SK-N-SH treated with all-trans-retinoic acid at 6 μM for 48 hours (cell line): ENCODE measurements at regions not wholly inside any gene's neighbourhood (a gene's known extent, or its start where the extent isn't known, plus 50 kb on each side); places are given as distances from the start of the nearest gene placed in this dataset.

Source experiments
- ATAC-seq: fragments of 200-7000 bp; cut with Tn5 transposase; 3 replicates; pipeline ENCODE4 v1.9.1; 2020; ENCODE audit warnings: mild to moderate bottlenecking, moderate library complexity
- ARNTL ChIP-seq: fragments of 450-650 bp; formaldehyde crosslinking; IDR thresholded peaks from 2 replicates; pipeline ENCODE4 v1.5.0; 2020; ENCODE audit warnings: low read depth, mild to moderate bottlenecking, moderate library complexity, borderline replicate concordance
- BACH2 ChIP-seq: fragments of 250-450 bp; sonication (Bioruptor Pico); IDR thresholded peaks from 2 replicates; pipeline ENCODE4 v1.9.0; 2021; ENCODE audit warnings: mild to moderate bottlenecking, borderline replicate concordance
- CREB5 ChIP-seq: fragments of 250-450 bp; sonication (Bioruptor Pico); IDR thresholded peaks from 2 replicates; pipeline ENCODE4 v1.5.1; 2020; ENCODE audit warnings: low read depth, mild to moderate bottlenecking, moderate library complexity
- CSDC2 ChIP-seq: fragments of 250-450 bp; sonication (Bioruptor Pico); IDR thresholded peaks from 2 replicates; pipeline ENCODE4 v1.5.0; 2020; ENCODE audit warnings: mild to moderate bottlenecking, moderate library complexity
- CSRNP3 ChIP-seq: fragments of 250-450 bp; sonication (Bioruptor Pico); IDR thresholded peaks from 2 replicates; pipeline ENCODE4 v1.5.1; 2021; ENCODE audit warnings: mild to moderate bottlenecking, moderate library complexity
- ESRRG ChIP-seq: fragments of 250-450 bp; sonication (Bioruptor Pico); IDR thresholded peaks from 2 replicates; pipeline ENCODE4 v1.6.1; 2021; ENCODE audit warnings: mild to moderate bottlenecking
- GLIS3 ChIP-seq: fragments of 250-450 bp; sonication (Bioruptor Pico); IDR thresholded peaks from 2 replicates; pipeline ENCODE4 v1.5.0; 2020; ENCODE audit warnings: mild to moderate bottlenecking, moderate library complexity
- ISL1 ChIP-seq: fragments of 250-450 bp; sonication (Bioruptor Pico); IDR thresholded peaks from 2 replicates; pipeline ENCODE4 v2.1.2; 2022; ENCODE audit warnings: mild to moderate bottlenecking, moderate library complexity
- OSR1 ChIP-seq: fragments of 250-450 bp; sonication (Bioruptor Pico); IDR thresholded peaks from 2 replicates; pipeline ENCODE4 v1.8.0; 2022; ENCODE audit warnings: moderate library complexity, mild to moderate bottlenecking, inconsistent platforms
- PATZ1 ChIP-seq: fragments of 250-450 bp; sonication (Bioruptor Pico); IDR thresholded peaks from 2 replicates; pipeline ENCODE4 v1.8.0; 2020; ENCODE audit warnings: mild to moderate bottlenecking, moderate library complexity, borderline replicate concordance
- POU6F1 ChIP-seq: fragments of 250-450 bp; sonication (Bioruptor Pico); IDR thresholded peaks from 2 replicates; pipeline ENCODE4 v1.8.0; 2021; ENCODE audit warnings: low read depth, mild to moderate bottlenecking, moderate library complexity, borderline replicate concordance
- PPARA ChIP-seq: fragments of 250-450 bp; sonication (Bioruptor Pico); IDR thresholded peaks from 2 replicates; pipeline ENCODE4 v1.5.0; 2020; ENCODE audit warnings: mild to moderate bottlenecking, borderline replicate concordance
- RARB ChIP-seq: fragments of 250-450 bp; sonication (Bioruptor Pico); IDR thresholded peaks from 2 replicates; pipeline ENCODE4 v1.8.0; 2021; ENCODE audit warnings: mild to moderate bottlenecking, moderate library complexity
- SNAI2 ChIP-seq: fragments of 250-450 bp; sonication (Bioruptor Pico); IDR thresholded peaks from 2 replicates; pipeline ENCODE4 v1.5.0; 2020; ENCODE audit warnings: mild to moderate bottlenecking, moderate library complexity
- TCF4 ChIP-seq: fragments of 250-450 bp; sonication (Bioruptor Pico); IDR thresholded peaks from 2 replicates; pipeline ENCODE4 v1.8.0; 2021; ENCODE audit warnings: mild to moderate bottlenecking, moderate library complexity, borderline replicate concordance
- TOX ChIP-seq: fragments of 250-450 bp; sonication (Bioruptor Pico); IDR thresholded peaks from 2 replicates; pipeline ENCODE4 v1.8.0; 2021; ENCODE audit warnings: mild to moderate bottlenecking, moderate library complexity, borderline replicate concordance
- ZC3H10 ChIP-seq: fragments of 250-450 bp; sonication (Bioruptor Pico); IDR thresholded peaks from 2 replicates; pipeline ENCODE4 v1.5.1; 2021; ENCODE audit warnings: mild to moderate bottlenecking, moderate library complexity
- ZFP3 ChIP-seq: fragments of 250-450 bp; sonication (Bioruptor Pico); IDR thresholded peaks from 2 replicates; pipeline ENCODE4 v1.5.0; 2020; ENCODE audit warnings: mild to moderate bottlenecking, moderate library complexity
- ZFP30 ChIP-seq: fragments of 450-650 bp; formaldehyde crosslinking; IDR thresholded peaks from 2 replicates; pipeline ENCODE4 v1.5.0; 2022; ENCODE audit warnings: mild to moderate bottlenecking, moderate library complexity
- ZNF565 ChIP-seq: fragments of 450-650 bp; formaldehyde crosslinking; conservative IDR thresholded peaks from 2 replicates; pipeline ENCODE4 v1.5.0; 2020; ENCODE audit warnings: low read depth, mild to moderate bottlenecking, moderate library complexity
- ZNF70 ChIP-seq: fragments of 450-650 bp; formaldehyde crosslinking; IDR thresholded peaks from 2 replicates; pipeline ENCODE4 v1.5.0; 2020; ENCODE audit warnings: mild to moderate bottlenecking, moderate library complexity
- ZNF8 ChIP-seq: fragments of 450-650 bp; formaldehyde crosslinking; IDR thresholded peaks from 2 replicates; pipeline ENCODE4 v1.5.0; 2020; ENCODE audit warnings: mild to moderate bottlenecking, moderate library complexity
- TF ChIP-seq, protein P1 (sequence below): fragments of 250-450 bp; sonication (Bioruptor Pico); IDR thresholded peaks from 2 replicates; pipeline ENCODE4 v1.5.0; 2020; ENCODE audit warnings: mild to moderate bottlenecking, moderate library complexity

- ATAC-seq, result no peak
- no peak for TF ChIP-seq ZFP30
- TF ChIP-seq ZNF8, result no peak
- no peak for TF ChIP-seq RARB (CRISPR knock-in tag)
- no peak for TF ChIP-seq ZFP3 (CRISPR knock-in tag)
Measured at GRCh38 chr15:26449291-26449690, 323.6 kb downstream of the GABRB3 start.

DNA sequence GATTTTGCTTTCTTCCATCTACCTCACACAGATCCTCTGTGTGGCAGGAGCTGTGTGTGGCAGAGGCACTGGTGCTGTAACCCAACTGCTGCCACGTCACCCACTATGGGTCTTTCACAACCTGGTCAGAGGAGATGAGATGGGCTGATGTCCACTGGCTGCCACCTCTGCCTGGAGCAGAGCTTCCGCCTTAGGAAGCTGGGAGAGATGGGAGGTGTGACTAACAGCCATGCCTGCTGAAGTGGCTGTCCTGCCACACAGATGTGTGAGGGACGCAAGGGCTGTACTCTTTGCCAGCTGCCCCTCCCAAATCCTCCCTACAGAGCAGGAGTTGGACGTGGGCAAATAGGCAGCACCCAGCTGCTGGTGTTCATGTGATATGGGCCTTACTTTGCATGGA lies 329.5 kb downstream of the GABRB3 start:
- TF ChIP-seq ZNF70 (CRISPR knock-in tag), result no peak
- TF ChIP-seq BACH2, result no peak
- no peak for TF ChIP-seq ZC3H10
- no peak for TF ChIP-seq ZFP3 (CRISPR knock-in tag)
- TF ChIP-seq, protein P1, sequence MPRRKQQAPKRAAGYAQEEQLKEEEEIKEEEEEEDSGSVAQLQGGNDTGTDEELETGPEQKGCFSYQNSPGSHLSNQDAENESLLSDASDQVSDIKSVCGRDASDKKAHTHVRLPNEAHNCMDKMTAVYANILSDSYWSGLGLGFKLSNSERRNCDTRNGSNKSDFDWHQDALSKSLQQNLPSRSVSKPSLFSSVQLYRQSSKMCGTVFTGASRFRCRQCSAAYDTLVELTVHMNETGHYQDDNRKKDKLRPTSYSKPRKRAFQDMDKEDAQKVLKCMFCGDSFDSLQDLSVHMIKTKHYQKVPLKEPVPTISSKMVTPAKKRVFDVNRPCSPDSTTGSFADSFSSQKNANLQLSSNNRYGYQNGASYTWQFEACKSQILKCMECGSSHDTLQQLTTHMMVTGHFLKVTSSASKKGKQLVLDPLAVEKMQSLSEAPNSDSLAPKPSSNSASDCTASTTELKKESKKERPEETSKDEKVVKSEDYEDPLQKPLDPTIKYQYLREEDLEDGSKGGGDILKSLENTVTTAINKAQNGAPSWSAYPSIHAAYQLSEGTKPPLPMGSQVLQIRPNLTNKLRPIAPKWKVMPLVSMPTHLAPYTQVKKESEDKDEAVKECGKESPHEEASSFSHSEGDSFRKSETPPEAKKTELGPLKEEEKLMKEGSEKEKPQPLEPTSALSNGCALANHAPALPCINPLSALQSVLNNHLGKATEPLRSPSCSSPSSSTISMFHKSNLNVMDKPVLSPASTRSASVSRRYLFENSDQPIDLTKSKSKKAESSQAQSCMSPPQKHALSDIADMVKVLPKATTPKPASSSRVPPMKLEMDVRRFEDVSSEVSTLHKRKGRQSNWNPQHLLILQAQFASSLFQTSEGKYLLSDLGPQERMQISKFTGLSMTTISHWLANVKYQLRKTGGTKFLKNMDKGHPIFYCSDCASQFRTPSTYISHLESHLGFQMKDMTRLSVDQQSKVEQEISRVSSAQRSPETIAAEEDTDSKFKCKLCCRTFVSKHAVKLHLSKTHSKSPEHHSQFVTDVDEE, result no peak
- no peak for TF ChIP-seq TOX (CRISPR knock-in tag)
- no peak for TF ChIP-seq POU6F1 (CRISPR knock-in tag)
- no peak for TF ChIP-seq ARNTL (CRISPR knock-in tag)
- no peak for TF ChIP-seq ZNF8
- TF ChIP-seq ISL1, result no peak
- no peak for ATAC-seq

DNA sequence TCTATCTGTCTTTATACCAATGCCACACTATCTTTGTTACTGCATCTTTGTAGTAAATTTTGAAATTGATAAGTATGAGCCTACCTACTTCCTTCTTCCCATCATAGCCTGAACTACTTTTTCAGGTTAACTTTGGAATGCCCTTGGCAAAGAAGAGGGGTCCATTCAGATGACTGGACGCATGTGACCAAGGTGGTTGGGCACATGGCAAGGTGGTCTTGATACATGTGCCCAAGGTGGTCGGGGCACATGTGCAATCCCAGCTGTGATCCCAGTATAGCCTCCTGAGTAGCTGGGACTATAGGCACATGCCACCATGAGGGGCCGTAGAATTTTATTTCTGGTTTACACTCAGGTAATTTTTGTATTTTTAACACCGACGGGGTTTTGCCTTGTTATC lies 330.2 kb downstream of the GABRB3 start:
- ATAC-seq, result no peak
- TF ChIP-seq BACH2 (no peak), ZFP3 (CRISPR knock-in tag) (no peak), GLIS3 (CRISPR knock-in tag) (no peak), CSRNP3 (CRISPR knock-in tag) (no peak), PPARA (CRISPR knock-in tag) (no peak), SNAI2 (CRISPR knock-in tag) (no peak), PATZ1 (no peak), ZC3H10 (no peak), TCF4 (no peak), ISL1 (no peak), RARB (CRISPR knock-in tag) (no peak), POU6F1 (CRISPR knock-in tag) (no peak), CREB5 (CRISPR knock-in tag) (no peak), TOX (CRISPR knock-in tag) (no peak), ESRRG (no peak), OSR1 (no peak), ZNF565 (CRISPR knock-in tag) (no peak), ZFP30 (no peak), CSDC2 (CRISPR knock-in tag) (no peak)
